H1 (cell line): ENCODE measurements at regions not wholly inside any gene's neighbourhood (a gene's known extent, or its start where the extent isn't known, plus 50 kb on each side); places are given as distances from the start of the nearest gene placed in this dataset.

Source experiments
- BCL11A ChIP-seq, 2 experiments: IDR thresholded peaks; one replicate each; pipeline ENCODE4 v1.6.1; 2011; ENCODE audit warnings: low read depth in 2 of 2, low read length in 2 of 2, mild to moderate bottlenecking in 2 of 2
- EGR1 ChIP-seq: IDR thresholded peaks from 2 replicates; pipeline ENCODE4 v1.6.1; 2011; ENCODE audit warnings: low read depth, low read length, borderline replicate concordance
- EZH2 ChIP-seq: fragments of 200-600 bp; sonication (generic); IDR thresholded peaks from 2 replicates; pipeline ENCODE4 v1.7.1; 2012; ENCODE audit warnings: low read depth, mild to moderate bottlenecking, moderate library complexity, low read length, inconsistent platforms; ENCODE audit not compliant: severe bottlenecking
- FOSL1 ChIP-seq: IDR thresholded peaks from 2 replicates; pipeline ENCODE4 v1.6.1; 2011; ENCODE audit warnings: mild to moderate bottlenecking, low read depth, low read length, moderate library complexity; ENCODE audit not compliant: insufficient read depth
- SP4 ChIP-seq: IDR thresholded peaks from 2 replicates; pipeline ENCODE4 v1.6.1; 2012; ENCODE audit warnings: low read length, inconsistent platforms
- TEAD4 ChIP-seq: IDR thresholded peaks from 2 replicates; pipeline ENCODE4 v1.6.1; 2012; ENCODE audit warnings: low read depth, low read length, inconsistent platforms, mixed read lengths
- YY1 ChIP-seq: IDR thresholded peaks from 2 replicates; pipeline ENCODE4 v1.6.1; 2011; ENCODE audit warnings: low read depth, mild to moderate bottlenecking, low read length

DNA sequence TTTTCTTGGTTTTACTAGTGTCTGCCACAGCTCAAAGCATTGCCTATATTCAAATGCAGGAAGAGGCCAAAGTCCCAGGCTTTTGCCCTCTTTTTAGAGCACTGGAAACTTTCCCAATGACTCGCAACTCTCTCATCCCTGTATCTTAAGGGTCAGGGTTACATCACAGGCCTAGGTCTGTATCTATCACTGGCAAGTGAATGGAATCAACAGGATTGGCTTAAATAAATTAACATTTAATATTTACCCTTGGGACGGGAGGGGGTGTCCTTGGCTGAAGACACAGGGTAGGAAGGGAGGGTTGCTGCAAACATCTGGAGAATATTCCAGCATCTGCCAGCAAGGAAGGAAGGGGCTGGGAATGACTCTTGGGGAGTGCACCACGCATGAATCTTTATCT, 242.6 kb downstream of the SLC4A3 start (continued):
- TF ChIP-seq EGR1 (no peak), BCL11A (IDR thresholded peaks at IDR 0.05; ENCODE audit: low read depth in 2 of 2, low read length in 2 of 2) (no peak), SP4 (no peak), FOSL1 (no peak), TEAD4 (no peak), EZH2 (no peak), YY1 (no peak)
